ENCODE measurements at regions not wholly inside any gene's neighbourhood (a gene's known extent, or its start where the extent isn't known, plus 50 kb on each side); places are given as distances from the start of the nearest gene placed in this dataset.
"Not testable (repeated sequence)": the region's sequence is repeated elsewhere in the genome, so short reads cannot be mapped to it uniquely, and the experiment has no call there.

DNA sequence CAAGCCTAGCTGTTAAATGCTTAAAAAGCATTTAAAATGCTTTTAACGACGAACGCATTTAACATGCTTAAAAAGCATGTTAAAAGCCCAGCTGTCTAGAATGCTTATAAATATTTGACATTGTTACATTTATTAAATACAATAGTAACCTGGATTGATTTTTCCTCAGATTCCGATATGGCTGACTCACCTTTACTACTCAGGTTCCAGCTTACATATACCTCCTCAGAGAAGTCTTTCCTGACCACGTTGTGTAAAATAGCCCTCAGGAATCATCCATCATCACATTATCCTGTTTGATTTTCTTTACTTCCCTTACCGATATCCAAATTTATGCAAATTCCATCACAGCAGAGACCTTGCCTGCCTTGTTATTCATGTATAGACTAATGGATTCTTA is 51.4 kb downstream of the SLC41A2 start:
- DNase-seq (ENCODE audit: low read depth) = no peak

DNA sequence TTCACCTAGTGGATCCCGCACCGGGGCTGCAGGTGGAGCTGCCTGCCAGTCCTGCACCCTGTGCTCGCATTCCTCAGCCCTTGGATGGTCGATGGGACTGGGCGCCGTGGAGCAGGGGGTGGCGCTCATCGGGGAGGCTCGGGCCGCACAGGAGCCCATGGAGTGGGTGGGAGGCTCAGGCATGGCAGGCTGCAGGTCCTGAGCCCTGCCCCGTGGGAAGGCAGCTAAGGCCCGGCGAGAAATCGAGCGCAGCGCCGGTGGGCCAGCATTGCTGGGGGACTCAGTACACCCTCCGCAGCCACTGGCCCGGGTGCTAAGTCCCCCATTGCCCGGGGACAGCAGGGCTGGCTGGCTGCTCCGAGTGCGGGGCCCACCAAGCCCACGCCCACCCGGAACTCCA is 52.6 kb downstream of the SLC41A2 start:
- not testable (repeated sequence) for DNase-seq (ENCODE audit: low read depth)

DNA sequence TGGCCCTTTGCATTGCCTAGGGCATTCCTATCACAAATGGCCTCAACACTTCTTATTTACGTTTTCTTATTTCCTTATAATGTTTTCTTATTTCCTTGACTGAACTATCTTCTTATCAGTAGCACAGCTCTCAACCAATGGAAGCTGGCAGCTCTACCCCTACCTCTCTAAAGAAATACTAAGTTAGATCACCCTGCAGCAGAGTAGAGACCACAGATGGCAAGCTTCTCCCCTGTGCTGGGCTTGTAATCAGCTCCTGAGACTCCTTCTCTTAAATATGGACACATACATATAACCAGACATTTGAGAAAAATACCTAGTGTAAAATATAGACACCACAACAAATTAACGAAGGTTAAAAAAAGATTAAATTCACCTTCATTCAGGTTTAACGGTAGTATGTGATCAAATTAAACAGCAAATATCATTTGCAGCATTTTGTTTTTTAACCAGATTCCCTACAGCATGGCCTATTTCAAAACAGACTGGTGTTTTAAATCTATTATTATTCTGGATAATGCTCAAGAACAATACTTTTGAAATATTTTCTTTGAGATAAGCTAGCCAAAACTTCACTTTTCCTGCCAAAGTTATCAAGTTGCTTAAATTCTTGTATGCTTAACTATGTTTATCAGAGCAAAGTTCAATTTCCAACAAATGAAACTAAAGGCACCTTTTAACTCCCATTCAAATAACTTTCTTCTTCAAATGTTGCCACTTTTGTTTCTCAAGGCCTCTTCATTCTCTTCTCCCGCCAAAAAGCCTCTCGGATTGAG is 54.3 kb downstream of the SLC41A2 start:
- DNase-seq (ENCODE audit: low read depth) = no peak

DNA sequence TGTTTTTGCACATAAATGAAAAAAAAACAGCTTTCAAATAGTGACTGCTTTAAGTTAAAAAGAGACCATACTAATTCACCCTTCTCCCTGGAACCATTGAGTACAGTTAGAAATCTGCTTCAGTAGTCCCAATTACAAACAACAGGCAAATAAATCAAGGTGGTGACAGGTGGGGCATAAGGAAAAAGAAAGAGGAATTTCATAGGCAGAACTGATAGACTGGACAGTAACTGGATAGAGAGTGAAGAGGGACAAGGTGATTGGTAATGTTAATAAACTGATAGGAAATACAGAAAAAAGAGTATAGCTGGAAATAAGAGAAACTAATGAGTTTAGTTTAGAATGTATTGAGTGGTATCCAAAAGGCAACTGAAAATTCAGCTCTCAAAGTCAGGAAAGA is 56.0 kb downstream of the SLC41A2 start:
- DNase-seq (ENCODE audit: low read depth) = no peak

DNA sequence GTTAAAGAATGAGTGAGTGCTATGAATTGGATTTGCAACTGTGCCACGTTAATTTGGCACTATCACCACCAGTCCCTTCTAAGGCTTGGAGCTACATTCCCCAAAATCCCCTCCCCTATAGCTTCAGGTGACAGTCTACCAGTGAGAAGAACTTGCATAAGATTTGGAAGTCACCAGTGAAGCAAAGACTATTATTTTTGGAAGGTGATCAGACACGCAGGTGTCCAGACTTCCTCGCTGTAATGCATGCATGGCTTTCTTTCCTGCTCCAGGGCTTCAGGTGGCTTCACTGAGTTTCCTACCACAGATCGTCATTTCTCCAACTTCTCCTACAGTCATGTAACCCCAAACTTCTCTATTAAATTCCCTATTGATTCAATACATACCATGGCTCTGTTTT is 61.4 kb downstream of the SLC41A2 start:
- DNase-seq (ENCODE audit: low read depth) = no peak

DNA sequence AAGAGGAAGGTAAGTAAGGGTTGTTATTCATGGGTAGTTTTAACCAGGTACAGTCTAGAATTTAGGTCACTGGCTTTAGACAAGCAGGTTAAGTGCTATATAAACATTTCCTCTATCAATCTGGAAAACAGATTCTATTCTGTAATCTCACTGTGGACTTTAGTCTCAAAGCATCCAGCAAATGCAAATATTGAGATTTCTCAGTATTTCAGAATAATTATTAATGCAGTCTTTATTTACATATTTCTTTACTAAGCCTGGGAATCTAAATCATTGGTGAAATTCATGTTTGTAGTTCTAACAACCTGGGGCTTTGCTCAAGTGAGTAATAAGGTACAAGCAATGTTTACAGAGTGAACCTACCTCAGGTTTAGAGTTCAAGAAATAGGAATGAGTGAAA is 61.9 kb downstream of the SLC41A2 start:
- no peak for DNase-seq (ENCODE audit: low read depth)

DNA sequence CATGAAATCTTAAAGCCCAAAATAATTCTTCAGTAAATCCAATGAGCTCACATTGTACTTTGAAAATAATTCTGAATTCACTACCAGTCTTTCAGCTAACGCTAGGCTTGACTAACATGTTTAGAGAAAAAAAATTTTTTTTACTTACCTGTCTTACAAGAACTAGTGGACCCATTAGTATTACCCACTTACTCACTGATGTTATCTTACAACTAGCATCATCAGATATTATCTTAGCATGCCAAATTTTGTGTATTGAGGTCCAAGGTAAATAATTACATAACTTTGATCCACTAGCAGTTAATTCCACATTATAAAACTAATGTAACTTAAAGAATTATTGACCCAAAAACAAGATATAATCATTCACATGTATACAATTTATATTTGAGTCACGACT is 62.7 kb downstream of the SLC41A2 start:
- DNase-seq (ENCODE audit: low read depth) = no peak

DNA sequence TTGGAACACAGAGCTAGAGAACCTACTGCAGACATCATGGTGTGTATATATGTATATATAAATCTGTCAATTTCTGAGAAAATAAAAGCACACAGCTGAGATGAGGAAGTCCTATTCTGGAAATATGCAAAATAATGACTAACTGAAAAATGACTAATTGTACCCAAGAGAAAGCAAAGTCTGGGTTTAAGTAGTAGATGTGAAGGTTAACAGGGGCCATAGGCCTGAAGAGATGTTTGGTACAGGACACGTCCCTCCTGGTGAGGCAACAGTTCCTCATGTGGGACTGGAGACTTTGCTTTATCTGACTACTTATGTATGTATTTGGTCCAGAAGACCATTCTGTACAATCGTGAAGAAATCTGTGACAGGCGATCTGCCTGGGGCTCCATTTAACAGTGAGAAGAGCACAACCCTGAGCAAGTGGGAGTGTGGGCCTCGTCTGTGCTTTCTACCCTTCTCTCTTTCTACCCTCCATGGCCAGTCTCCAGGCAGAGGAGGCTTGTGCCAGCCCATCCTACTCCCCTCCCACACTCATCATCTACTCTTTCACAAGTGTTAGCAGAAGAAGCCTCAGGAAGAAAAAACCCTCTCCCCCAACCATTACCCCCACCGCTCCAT is 67.5 kb downstream of the SLC41A2 start:
- DNase-seq (ENCODE audit: low read depth) = no peak

DNA sequence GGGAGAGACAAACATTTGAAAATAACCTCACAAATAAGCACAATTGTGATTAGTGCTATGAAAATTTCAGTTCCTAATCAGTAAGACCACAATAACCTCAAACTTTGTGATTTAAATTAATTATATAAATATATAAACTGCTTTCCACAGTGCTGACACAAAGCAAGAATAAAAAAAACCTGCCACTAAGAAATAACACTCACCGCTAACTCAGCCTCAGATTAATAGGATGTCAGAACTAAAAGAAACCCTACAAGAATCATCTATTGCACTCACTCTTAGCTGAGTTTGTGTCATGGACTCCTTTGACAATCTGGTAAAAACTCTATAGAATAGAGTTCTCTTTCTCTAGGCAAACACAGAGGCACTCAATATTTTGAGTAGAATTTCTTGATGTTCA is 68.4 kb downstream of the SLC41A2 start:
- DNase-seq (ENCODE audit: low read depth) = no peak

DNA sequence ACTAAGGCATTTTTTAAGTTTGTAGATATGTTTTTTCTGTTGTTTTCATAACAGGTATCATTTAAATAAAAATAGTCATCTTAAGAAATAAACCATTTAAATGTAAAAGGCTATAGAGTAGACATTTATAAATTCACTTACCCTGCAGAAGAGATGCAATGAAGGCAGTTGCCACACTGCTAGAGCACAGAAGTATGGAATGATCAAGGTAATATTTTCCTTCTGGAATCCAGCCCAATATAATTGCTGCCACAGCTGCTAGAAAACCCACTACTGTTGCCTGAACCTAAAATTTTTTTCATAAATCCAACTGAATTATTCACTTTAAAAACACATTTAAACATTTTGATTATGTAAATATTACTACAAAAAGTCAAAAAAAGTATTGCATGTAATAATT is 69.2 kb downstream of the SLC41A2 start:
- no peak for DNase-seq (ENCODE audit: low read depth)

DNA sequence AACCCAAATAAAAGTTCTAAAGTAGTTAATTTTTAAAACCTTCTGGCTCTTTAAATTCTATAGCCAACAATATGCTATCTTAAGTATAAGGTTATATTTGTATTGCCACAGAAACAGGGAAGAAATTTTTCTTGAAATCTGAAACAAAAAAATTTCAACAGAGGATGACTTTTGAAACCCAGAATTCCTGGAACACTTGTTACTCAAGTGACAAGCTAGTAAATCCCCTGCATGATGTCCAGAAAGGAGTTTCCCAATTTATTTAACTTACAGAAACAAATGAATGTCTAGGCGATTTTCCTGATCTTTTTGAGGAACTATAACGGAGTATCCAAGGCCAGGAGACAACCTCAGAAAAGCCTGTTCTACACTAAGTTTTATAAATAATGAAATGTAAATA is 69.6 kb downstream of the SLC41A2 start:
- DNase-seq (ENCODE audit: low read depth) = no peak

DNA sequence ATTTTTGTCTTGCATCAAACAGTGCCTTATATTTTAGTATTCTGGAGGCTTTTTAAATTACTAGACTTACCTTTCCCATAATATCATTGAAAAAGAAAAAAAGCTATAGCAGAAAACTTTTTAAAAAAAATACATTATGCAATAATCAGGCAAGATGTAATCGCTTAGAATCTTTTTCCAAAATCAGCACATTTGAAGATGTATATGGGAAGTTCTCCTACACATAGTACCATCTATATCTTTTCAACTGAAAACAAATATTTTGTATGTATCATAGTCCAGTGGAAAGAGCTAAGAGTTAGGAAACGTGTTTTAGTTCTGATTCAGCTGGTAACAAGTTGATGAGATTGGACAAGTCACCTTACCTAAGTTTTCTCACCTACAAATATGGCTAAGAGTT is 70.6 kb downstream of the SLC41A2 start:
- DNase-seq (ENCODE audit: low read depth) = no peak

DNA sequence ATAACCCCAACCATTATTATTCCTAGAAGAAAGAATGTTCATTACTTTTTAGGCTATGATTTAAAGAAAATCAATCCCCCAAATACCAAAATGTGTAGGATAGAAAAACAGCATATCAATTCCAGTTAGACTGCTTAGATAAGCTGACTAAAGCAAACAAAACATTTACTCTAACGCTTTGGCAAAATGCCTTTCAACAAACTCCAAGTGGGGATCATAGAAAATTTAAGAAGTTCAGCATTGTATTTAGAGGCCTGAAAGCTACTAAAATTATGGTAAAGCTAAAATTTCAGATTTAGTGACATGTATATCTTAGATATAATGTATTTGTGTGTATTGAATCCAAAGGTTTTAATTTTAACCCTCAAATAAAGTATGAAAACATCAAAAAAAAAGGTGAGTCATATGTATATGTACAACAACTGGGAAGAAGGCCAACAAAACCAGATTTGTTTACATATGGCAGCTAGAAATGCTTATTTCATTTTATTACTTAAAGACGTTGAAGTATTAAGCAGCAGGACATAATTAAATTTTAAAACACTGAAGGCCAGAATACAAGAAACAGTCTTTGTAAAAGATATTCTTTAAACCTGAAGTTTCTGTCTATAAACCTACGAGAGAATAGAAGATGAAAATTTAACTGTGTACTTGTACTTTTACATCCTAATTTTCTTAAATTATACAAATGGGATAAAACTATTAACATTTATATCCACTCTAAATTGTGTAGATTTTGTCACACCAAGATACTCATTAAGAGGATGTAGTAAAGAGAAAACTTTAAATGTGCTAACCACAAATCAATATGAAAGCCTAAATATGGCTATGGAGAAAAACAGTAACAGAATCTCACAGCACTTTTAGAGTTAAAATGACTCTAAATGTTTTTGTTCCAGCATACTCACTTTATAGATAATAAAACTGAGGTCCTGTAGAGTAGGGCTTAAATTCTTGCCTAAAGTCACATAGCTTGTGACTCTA is 71.4 kb downstream of the SLC41A2 start:
- peak; percentile 17 for DNase-seq (ENCODE audit: low read depth)

DNA sequence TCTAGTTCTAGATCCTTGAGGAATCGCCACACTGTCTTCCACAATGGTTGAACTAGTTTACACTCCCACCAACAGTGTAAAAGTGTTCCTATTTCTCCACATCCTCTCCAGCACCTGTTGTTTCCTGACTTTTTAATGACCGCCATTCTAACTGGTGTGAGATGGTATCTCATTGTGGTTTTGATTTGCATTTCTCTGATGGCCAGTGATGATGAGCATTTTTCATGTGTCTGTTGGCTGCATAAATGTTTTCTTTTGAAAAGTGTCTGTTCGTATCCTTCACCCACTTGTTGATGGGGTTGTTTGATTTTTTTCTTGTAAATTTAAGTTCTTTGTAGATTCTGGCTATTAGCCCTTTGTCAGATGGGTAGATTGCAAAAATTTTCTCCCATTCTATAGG is 79.2 kb downstream of the SLC41A2 start:
- not testable (repeated sequence) for DNase-seq (ENCODE audit: low read depth)

DNA sequence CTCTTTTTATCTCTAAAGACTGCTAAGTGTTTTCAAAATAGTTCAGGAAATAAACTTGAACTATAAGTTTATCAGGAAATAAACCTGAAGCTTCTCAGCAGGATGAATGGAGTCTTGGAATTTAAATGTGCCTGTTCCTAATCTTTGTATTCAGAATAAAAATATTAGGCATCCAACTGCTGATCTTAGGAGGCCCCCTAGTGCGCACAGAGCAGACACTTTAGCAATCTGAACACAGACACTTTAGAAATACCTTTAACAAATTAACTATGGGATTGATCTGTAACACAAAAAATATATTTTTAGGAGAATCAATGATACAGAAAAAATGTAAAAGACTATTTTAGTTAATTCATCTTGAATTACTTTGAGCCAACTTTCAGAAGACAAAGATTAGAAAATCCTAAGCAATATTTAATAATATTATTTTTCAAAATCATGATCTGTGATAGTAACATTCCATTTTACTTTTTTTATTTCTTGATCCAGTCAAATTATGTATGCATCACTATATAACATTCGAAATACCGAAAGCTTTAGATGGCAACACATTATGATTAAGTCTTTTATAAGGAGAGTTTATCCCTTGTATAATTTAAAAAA is 80.9 kb downstream of the SLC41A2 start:
- no peak for DNase-seq (ENCODE audit: low read depth)

DNA sequence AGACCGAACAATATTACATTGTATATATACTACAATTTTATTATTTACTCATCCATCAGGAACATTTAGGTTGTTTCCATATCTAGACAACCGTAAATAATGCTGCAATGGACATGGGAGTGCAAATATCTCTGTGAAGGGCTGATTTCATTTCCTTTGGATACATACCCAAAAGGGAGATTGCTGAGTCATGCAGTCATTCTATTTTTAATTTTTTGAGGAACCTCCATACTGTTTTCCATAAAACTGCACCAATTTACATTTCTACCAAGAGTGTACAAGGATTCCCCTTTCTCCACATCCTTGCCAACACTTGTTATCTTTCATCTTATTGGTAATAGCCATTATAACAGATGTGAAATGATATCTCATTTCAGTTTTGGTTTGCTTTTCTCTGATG is 84.7 kb downstream of the SLC41A2 start:
- DNase-seq (ENCODE audit: low read depth) = no peak

DNA sequence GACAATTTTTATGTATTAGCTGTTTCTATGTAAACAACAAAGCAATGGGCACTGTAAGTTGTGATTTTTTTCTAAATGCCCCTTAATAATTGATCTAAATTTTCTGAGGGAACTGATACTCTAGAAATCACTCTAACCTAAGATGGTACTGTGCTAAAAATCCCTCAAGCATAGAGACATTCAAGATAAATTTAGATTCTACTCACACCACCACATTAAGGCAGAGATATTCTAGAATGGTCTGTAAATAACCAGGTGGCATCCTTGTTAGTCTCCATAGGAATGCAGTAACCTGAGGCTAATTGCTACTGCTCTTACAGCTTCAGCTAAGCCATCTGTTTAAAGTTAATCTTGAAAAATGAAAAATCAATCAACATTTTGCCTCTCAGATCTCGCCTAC is 87.3 kb downstream of the SLC41A2 start:
- DNase-seq (ENCODE audit: low read depth) = no peak

DNA sequence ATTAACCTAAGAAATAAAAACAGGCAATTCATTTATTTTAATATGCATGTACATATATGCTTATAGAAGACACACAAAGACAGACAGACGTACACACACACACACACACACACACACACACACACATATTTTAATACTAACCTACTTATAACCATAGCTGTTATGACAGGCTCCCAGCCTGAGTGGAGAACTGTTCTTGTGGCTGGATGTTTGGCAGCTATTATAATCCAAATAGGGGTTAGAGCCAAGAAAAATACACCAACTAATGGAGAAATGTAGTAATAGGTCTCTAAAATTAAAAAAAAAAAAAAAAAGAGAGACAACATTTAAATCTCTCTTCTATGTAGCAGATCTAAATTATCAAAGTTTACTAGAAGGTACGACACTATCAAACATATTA is 91.8 kb downstream of the SLC41A2 start:
- DNase-seq (ENCODE audit: low read depth) = no peak

DNA sequence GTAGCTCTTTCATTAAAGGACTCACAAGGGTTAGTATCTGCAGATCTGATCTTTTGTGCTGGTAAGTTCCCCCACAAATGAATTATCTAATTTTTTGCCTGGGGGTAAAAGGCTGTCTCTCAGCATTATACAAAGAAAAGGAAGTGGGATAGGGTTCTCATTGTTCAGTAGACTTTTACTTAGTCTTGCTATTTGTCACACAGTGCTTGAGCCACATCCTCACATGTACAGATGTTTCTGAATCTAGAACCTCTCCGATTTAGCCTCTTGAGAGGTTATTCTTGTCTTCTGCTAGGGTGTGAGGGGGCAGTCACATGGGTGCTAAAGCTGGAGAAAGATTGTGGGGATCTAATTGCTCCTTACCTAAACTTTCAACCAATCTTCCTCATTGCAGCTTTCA is 93.0 kb downstream of the SLC41A2 start:
- no peak for DNase-seq (ENCODE audit: low read depth)

DNA sequence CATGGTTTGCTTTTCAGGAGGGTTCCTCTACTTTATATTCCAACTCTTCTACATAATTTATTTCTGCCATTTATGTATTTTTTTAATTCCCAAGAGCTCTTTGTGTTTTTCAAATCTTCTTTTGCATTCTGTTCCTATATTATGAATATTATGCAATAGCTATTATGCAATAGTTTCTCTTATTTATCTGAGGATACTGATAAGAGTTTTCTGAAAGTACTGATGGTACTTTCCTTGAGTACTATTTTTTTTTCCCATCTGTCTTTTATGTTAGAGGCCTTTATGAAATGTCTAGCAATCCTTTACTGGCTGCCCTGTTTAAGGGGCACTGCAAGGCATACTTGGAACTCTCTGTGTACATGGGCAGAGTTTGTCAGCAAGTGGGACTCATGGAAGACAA is 93.4 kb downstream of the SLC41A2 start:
- DNase-seq (ENCODE audit: low read depth) = no peak

DNA sequence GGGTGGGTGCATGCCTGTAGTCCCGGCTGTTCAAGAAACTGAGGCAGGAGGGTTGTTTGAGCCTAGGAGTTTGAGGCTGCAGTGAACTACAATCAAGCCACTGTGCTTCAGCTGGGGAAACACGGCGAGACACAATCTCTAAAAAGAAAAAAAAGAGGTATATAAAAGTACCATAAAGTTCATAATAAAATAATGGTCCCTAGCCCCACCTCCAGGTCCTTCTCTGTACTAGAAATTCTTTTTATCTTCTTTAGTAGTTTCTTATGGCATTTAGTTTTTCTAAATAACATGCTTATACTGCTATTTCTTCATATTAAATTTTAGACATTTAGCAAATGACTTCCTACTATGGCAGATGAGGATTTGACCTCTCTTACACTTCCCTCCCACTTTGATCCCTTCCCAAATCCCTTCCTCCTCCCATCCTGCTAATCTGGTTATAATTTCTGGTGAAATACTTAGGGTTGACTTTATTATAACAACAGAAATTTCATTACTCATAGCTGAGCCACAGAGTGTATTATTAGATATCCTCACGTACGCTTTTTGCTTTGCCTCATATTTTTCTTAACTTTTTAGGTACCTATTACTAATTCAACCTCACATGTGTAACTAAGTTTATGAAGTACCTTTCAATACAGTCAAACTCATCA is 94.7 kb downstream of the SLC41A2 start:
- DNase-seq (ENCODE audit: low read depth) = no peak

Data from HS-27A (cell line).